CD4-positive, alpha-beta T cell treated with Interleukin-1 beta for 1 hour (primary cell): ENCODE measurements at regions not wholly inside any gene's neighbourhood (a gene's known extent, or its start where the extent isn't known, plus 50 kb on each side); places are given as distances from the start of the nearest gene placed in this dataset.
"Not testable (repeated sequence)": the region's sequence is repeated elsewhere in the genome, so short reads cannot be mapped to it uniquely, and the experiment has no call there.

ENCODE experiments used
- DNase-seq, 2 donors: peaks; one replicate each; pipeline ENCODE4 v3.0.0-alpha.2; 2020 to 2022

DNA sequence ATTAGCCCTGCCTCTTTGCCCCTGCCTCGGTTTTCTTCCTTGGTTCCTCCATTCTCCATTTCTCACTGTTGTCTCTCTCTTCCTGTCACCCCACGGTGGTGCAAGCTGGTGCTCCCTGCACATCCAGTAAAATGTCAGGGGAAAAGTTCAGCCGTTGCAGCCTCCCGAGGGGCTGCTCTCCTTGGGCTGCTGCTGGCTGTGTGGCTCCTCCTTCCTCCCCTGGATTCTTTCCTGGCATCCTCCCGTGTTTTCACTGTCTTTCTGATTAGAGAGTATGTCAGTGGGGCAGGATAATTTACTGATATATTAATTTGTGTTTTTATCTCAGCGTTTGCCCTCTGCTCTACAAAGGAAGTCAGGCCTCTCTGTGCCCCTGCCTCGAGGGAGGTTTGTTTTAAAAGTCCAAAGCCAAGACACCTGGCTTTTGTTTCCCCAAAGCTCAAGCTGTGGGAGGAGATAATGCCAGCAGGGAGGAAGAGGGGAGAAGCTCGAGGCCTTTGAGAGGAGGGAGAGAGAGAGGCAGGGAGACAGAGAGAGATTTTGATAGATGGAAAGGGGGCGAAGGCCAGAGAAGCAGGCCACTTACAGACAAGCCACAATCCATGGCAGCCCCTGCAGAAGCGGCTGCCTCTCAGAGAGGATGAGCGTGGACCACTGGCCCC lies 150.3 kb upstream of the NR2F2 start:
- no peak for DNase-seq

DNA sequence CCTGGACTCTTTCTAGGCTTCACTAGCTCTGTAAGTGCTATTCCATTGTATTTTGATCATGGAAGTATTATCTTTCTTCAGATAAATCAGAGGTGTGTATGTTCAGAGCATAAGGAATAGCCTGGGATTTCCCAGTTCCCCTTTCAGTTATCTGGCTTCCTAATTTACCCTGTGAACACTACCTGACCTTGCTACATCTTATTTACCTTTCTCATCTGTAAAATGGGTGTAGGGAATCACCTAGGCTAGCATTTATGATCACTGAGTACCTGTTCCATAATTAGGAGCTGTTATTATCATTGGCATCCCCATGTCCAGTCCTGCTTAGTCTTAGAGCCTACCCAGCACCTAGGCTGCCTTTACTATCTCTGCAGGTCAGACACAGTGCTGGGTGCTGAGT lies 149.3 kb upstream of the NR2F2 start:
- DNase-seq = no peak

DNA sequence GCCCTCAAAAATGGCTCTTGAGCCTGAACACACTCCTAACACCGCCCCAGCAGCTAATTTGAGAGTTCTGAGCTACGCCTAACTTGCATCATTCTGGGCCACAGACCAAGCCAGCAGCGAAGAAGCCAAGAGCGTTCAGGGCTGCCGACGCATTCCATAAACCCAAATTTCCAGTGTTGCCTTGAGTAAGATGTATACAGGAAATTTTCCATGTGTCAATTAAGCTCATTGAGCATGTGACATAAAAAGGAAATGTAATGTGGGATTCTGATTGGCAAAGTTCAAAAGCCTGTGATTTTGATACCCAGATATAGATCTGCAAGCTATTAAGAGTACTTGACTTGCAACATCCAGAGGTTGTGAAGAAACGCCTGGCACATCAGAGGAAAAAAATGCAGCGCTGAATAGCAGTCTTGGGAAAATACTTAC lies 148.6 kb upstream of the NR2F2 start:
- DNase-seq = no peak

DNA sequence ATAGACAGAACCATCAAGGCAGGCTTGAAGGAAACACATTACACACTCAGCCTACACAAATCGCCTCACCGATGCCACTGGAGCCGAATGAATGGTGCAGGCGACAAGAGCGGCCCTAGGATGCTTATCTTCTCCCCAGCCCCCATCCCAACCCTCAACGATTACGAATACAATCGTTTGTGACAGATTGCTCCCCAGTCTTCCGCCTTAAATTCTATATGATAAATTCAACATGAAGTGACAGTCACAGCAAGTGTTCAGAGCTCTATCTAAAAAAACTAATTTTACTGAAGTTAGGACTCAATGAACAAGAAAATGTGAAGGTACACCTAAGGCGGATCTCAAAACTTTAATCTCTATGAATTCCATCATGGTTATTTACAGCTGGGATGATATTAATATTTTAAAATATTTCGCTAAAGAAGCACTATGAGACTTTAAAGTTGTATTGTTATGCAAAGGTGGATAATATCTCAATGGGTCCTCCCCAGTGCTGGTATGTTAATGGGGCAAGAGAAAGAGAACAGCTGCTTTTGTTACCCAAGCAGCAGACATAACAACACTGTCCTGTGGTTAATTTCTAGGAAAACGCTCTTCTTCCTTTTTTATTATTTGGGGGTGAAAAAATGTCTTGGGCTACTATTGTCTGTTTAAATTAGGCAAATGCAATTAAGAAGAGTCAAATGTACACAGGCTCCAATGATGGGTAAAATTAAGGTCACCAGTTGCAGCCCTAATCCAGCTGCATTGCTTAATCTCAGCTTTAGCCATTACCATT lies 147.6 kb upstream of the NR2F2 start:
- no peak for DNase-seq

DNA sequence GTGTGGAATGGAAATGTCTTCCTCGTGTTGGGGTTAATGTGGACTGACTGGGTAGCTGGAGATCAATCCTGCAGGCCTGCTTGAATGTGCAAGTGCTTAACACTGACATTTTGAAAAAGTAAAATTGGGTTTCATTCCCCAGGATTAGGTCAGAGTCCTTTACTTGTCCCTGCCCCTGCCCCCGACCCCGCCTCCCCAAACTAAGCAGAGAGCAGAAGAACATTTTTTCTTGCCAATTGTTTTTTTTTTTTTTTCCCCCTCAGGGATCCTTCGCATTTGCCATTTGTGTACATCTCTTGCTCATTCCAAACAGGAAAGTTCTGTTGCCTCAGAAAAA lies 147.0 kb upstream of the NR2F2 start:
- DNase-seq = no peak

DNA sequence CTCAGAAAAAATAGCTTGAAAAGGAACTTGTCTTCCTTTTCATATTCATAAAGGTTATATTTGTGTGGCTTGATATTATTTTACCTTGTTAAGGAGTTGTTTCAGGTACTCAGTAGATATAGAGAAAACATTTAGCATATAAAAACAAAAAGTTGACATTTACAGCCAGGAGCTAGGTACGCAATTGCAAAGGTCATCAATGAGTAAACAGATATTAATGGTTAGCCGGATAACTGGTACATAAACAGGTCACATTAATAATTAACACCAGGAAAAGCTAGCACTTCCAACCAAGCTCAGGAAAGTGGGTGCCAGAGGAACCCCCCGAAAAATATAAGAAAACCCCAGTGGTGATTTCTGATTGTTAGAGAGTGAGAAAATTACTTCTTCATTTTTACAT lies 146.6 kb upstream of the NR2F2 start:
- DNase-seq = no peak

DNA sequence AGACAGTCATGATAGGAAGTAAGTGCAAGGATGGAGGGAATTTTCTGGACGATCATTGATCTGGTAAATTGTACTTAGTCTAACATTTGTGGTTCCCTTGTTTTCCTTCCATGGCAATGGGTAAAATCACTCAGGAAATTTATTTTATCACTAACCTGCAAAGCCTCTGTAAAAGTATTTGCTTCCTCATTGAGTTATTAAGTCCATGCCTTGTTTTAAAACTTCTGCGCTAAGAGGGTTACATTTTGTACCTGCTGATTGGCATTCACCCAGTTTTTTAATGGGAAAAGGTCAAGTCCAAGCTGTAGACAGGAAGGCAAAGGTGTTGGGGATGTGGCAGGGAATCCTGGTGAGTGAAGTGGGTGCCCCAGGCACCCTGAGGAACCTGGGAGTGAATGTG lies 146.2 kb upstream of the NR2F2 start:
- DNase-seq = no peak

DNA sequence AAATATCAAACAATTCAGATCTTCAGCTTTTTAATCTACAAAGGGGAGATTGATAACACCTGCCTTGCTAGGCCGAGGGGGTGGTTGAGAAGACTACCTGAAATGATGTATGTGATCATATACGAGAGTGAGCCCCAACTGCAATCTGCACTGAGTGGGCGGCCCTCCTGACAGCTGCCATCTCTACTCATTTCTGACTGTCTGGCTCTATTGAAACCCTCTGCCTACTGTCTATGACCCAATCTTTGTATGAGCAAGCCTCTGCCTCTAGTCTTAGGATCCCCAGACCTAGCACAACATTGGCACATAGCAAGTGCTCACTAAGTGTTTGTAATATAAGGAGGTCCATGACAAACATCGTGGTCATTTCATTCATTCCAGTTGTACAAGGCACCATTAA lies 144.4 kb upstream of the NR2F2 start:
- DNase-seq = no peak

DNA sequence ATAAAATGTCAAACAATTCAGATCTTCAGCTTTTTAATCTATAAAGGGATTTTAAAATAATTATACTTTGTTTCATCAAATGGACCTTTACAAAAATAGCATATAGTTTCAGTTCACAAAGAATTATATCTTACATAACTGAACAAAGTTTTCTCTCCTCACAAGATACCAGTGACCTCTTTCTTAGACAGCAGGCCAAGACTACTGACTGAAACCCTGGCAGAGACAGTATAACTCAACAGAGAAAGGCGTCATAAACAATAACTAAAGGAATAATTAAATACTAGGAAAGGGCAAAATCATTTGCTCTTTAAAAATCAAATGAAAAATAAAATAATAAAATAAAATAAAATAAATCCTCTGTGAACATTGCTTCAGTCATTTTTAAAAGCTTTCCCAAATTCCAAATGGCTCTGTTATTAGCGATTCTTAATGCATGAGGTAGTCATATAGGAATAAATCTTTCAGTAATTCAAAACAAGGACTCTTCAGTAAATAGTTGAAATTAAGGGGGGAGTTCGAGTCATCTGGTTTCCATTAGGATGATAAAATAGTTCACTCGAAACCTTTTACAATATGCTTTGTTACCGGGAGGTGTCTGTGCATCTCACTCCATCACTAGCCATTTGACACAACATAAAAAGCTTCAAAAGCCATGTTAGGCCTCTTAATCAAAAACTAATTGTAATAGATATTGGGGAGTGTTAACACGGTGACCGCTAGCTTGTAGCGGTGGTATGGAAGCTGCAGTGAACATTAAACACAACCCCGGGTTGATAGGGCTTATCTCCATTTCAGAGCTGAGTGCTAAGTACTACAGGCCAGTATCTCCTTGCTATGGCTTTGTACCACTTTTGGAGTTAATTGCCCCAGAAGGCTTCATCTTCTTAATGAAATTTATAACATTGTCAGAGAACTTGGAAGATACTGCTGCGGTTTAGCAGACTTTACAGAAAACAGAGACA lies 142.9 kb upstream of the NR2F2 start:
- no peak for DNase-seq

DNA sequence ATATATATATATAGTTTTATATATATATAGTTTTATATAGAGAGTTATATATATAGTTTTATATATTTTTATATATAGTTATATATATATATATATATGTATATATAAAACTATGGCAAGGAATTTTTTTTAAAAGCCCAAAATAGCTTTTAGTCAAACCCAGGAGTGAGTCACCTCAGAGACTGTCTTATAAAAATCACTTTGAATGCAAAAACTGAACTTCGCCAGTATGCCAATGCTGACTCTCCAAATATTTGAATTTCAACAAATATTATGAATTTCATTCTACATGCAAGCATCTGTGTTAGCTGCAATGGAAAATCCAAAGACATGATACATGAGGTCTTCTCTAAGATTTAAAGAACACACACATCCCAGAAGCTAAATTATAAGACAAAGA lies 132.8 kb upstream of the NR2F2 start:
- no peak for DNase-seq

DNA sequence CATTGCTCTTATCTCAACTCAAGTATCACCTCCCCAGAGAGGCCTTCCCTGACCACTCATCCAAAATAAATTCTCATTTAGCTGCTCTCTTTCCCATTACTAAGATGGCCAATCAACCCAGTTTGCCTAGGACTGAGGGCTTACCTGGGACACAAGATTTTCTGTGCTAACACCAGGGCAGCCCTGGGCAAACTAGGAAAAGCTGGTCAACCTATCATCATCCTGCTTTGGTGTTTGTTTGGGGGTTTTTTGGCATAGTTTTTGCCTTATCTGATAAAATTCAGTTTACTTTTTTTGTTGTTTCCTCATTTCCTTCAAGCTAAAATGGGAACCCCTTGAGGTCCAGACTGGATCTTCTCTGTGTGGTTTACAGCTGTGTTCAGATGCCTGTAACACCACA lies 131.4 kb upstream of the NR2F2 start:
- no peak for DNase-seq

DNA sequence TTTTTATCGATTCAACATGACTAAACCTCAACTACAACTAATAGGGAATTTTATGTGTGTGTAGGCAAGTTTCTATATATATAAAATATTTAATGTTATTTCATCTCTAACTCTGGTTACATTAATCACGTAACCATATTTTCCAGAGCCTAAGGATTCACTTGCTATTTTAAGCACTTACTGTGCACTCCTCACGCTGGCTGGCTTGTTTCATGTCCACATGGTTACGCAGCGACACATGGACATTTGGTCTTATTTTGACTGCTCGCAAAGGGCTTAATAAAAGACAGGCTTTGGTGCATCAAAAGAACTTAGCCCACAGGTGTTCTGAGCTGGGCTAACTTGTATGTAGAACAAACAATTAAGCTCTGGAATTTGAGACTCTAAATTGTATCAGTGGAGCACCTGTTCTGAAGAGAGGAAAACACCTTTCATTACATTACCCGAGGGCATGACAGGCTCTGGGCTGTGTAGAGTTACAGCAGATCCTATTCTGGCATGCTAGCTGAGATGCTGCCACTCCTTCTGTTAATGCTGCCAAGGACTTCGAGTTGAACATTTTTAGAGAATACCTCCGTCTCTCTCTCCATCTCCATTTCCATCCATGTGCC lies 130.0 kb upstream of the NR2F2 start:
- DNase-seq = no peak

DNA sequence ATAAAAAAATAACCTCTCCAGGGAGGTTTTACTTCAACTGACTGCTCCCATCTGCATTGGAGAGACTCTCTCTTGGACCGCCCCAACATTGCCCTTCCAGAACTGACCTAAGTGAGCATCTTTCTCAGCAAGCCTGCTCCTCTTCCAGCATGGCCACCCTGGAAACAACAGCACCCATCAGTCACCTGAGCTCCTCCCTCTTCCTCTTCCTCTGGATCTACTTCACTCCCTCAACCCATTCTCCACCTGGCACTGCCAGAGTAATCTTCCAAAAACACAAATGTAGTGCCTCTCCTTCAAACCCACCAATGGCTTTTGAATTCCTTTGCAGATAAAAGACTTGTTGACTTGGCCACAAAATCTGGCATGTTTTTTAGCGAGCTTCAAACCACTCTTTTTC lies 128.8 kb upstream of the NR2F2 start:
- no peak for DNase-seq

DNA sequence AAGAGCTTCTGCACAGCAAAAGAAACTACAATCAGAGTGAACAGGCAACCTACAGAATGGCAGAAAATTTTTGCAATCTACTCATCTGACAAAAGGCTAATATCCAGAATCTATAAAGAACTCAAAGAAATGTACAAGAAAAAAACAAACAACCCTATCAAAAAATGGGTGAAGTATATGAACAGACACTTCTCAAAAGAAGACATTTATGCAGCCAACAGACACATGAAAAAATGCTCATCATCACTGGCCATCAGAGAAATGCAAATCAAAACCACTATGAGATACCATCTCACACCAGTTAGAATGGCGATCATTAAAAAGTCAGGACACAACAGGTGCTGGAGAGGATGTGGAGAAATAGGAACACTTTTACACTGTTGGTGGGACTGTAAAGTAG lies 124.9 kb upstream of the NR2F2 start:
- not testable (repeated sequence) for DNase-seq

DNA sequence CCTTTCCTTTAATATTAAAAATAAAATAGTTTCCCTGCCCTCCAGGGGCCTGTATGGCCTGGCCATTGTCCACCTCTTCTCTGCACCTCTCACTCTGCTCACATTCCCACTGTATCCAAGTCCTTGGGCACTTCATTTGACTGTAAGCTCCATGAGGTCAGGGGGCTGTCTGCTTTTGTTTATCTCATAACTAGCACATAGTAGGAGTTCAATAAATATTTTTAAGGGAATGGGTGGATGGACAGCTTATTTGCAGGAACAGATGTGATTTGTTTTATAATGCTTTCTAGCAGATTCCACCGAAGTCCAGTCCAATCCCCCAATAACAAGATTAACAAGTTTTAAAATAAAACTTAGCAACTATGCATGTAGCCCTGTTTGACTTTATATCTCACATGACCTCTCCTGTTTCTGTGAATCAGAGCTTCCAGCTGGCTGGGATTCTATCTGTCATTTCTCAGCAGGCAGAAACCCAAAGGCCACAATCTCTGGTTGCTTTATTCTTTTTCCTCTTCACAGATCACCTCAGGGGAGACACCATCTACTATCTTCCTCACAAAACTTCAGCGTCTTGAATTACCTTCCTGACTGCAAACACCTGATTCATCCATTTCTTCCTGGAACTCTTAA lies 123.0 kb upstream of the NR2F2 start:
- DNase-seq = no peak

DNA sequence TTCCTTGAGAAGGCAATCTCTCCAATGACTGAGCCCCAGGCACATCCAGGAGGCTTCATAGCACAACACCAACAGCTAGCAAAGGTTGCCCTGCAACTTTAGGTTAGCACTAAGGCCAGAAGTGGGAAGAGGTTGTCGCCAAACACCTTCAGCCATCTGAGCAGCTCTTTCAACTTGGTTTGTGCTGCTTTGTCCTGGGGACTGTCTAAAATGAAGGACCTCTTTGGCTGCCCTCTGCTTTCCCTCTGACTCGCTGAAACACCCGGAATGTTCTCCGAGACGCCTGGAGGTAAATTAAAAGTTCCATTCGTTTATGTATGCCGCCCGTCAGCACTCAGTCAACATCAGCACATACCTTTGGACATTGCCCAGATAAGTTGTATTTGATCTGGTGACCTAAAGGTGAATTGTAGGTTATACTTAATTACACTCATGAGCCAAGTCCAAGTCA lies 121.2 kb upstream of the NR2F2 start:
- no peak for DNase-seq

DNA sequence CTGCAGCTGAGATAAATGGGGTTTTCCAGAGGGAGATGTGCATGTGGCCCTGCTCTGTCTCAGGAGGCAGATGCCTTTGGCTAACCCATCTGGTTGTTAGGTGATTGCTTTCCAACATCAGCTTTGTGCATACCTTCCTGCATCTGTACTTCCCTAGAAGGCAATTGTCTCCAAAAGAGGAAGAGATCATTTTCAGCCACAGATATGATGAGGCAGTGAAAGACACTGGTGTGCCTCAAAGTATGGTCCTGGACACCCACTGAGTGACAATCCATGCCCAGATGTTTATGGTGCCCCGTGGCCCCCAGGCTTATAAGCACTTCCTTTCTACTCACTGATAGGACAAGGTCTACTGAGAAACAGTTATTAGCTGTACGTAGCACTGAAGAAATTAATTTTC lies 117.5 kb upstream of the NR2F2 start:
- no peak for DNase-seq

DNA sequence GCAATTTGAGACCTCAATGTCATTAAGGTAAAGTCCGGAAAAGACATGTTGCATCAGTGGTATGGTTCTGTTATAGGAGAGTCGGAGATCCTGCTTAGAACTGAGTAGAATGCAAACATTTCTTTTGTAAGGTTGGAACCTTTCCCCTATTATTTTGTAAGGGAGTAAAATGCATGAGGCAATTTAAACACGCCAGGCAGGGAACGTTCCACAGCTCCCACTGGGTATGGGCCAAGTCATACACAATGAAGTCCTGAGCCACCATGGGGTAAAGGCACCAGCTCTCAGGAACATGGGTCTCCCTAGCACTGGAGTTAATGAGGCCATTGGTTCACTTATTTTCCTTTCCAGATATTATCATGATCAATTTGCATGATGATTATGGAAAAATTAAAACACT lies 116.6 kb upstream of the NR2F2 start:
- DNase-seq = no peak

DNA sequence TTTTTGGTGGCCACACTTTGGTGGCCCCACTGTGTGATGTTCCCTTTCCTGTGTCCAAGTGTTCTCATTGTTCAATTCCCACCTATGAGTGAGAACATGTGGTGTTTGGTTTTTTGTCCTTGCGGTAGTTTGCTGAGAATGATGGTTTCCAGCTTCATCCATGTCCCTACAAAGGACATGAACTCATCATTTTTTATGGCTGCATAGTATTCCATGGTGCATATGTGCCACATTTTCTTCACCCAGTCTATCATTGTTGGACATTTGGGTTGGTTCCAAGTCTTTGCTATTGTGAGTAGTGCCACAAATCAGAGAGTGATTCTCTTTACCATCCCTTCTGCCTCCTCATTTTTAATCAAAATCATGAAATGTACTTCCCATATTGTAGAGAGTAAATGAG lies 114.0 kb upstream of the NR2F2 start:
- DNase-seq = not testable (repeated sequence)

DNA sequence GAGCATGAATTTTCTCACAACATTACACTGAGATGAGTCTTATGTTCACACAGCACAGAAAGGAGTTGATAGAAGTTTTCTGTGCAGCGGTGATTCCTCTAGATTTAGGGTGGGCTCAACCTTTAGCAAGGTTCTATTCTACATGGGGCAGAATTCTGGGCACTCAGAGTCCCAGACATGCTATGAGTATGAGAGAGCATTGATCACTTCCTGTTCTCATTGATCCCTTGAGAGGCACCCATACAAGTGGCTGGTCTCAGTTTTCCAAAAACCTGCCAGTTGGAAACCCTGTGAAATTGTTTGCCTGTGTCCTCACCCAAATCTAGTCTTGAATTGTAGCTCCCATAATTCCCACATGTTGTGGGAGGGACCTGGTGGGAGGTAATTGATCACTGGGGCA lies 112.5 kb upstream of the NR2F2 start:
- no peak for DNase-seq

DNA sequence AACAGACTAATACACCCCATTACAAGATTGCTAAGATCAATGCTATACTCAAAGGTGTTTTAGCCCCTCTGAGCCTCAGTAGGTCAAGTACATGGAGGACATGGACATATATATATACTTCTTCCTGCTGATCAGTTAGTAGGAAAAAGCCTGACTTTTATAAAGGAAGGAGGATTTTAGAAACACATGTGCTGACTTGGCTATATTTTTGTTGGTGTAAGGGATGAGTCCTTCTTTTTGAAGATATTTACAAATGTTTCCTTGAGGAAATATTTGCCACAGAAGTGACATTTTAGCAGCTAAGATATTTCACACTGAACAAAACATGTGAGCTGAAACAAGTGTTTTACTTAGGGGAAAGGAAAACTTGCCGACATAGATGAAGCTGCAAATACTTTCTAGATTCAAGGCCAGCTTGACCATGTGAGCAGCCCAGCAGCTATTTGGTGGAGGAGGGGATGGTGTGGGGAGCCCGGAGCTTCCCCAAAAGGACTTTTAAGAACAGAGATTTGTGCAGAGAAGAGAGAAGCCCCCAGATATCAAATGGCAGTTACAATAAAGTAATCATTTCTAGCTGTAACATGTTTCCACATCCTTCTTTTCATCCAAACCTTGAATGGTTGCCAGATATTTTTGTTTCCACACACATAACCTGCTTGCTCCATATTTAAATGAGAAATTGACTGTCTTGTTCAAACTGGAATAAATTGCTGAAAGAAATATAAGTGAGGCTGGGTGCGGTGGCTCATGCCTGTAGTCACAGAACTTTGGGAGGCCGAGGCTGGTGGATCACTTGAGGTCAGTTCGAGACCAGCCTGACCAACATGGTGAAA lies 111.7 kb upstream of the NR2F2 start:
- no peak for DNase-seq

DNA sequence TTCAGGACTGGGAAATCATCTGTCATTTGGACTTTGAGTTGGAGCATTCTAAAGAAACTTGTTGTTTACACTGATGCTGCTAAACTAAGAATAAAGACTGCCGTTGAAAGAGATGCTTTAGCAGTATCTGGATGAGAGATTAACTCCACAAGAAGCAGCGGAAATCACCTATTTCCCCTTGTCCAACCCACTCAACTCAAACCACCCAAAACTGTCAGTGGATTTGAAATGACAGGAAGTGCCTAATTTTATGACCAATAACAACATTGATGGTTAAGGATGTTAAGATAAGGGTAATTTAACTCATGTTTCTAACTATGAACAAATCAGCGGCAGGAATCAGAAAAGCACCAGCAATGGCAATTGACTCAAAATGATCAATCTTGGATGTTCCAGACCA lies 110.8 kb upstream of the NR2F2 start:
- DNase-seq = no peak
